ENCODE measurements at regions not wholly inside any gene's neighbourhood (a gene's known extent, or its start where the extent isn't known, plus 50 kb on each side); places are given as distances from the start of the nearest gene placed in this dataset.

- Histone ChIP-seq H3K9me3 (no peaks in the 10 kb centered on the region), H3K4me3 (ENCODE audit: low read depth in 2 of 2, low read length in 1 of 2) (no peak overlapping the region), H3K79me2 (ENCODE audit: insufficient read depth) (no peaks in the 10 kb centered on the region), H3K4me2 (no peak overlapping the region), H3K27ac (ENCODE audit: low read depth in 2 of 2, low read length in 1 of 2) (no peak overlapping the region), H3K27me3 (ENCODE audit: insufficient read depth) (no peaks in the 10 kb centered on the region), H4K20me1 (ENCODE audit: insufficient read depth) (no peaks in the 10 kb centered on the region), H2AFZ (ENCODE audit: low read depth) (0 out of 2 replicates have a peak overlapping the region, but pooled peaks have one; percentile 11), H3K9me2 (no peaks in the 10 kb centered on the region), H3K9ac (no peak overlapping the region; the same call in 1 of the 2 replicates), H3K4me1 (ENCODE audit: control insufficient read depth in 1 of 2, insufficient read depth in 2 of 2, low read depth in 1 of 2, low read length in 1 of 2) (peaks cover 5 to 50% of the 10 kb centered on the region in 2 experiments; a peak in 3 of 4 replicates), H3K36me3 (replicated peaks in 1 of 2; ENCODE audit: control insufficient read depth in 1 of 2, insufficient read depth in 2 of 2, low read length in 1 of 2) (no peaks in the 10 kb centered on the region), H3F3A (replicated peaks; ENCODE audit: insufficient read depth) (peaks cover 26% of the 10 kb centered on the region)
- DNase-seq = no peak
- CTCF ChIA-PET = no interaction called here
- WGBS (ENCODE audit: low lambda C conversion rate) = 82% methylated on average over 1 of the region's 1 CpG
- TF ChIP-seq EZH2phosphoT487 (IDR thresholded peaks at IDR 0.05; ENCODE audit: borderline replicate concordance, low read depth) = no peak
- TF ChIP-seq RCOR1 (IDR thresholded peaks at IDR 0.05; ENCODE audit: low read length) = no peak
- TF ChIP-seq, protein P1, sequence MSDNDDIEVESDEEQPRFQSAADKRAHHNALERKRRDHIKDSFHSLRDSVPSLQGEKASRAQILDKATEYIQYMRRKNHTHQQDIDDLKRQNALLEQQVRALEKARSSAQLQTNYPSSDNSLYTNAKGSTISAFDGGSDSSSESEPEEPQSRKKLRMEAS (IDR thresholded peaks at IDR 0.05; ENCODE audit: low read depth) = no peak
- TF ChIP-seq NRF1 (IDR thresholded peaks at IDR 0.05; ENCODE audit: low read depth, low read length) = no peak
- no peak for TF ChIP-seq FOSL2 (IDR thresholded peaks at IDR 0.05; ENCODE audit: borderline replicate concordance, low read depth)
- no peak for TF ChIP-seq SIN3A (IDR thresholded peaks at IDR 0.05; ENCODE audit: borderline replicate concordance, low read depth, low read length)
- no peak for TF ChIP-seq TEAD4 (IDR thresholded peaks at IDR 0.05; ENCODE audit: borderline replicate concordance, insufficient read depth)
- no peak for TF ChIP-seq ELF1 (IDR thresholded peaks at IDR 0.05)
- no peak for TF ChIP-seq USF1 (IDR thresholded peaks at IDR 0.05; ENCODE audit: borderline replicate concordance, low read depth)
- TF ChIP-seq PBX3 (IDR thresholded peaks at IDR 0.05) = no peak
- no peak for TF ChIP-seq EP300 (IDR thresholded peaks at IDR 0.05; ENCODE audit: borderline replicate concordance in 1 of 2, low read depth in 1 of 2, low read length in 1 of 2)
- POLR2A ChIA-PET = no interaction called here
These were observed 829.6 kb downstream of the KCNA4 start for GRCh38 chr11:29187215-29187614.

GRCh38 chr11:29184939-29185890 is 831.6 kb downstream of the KCNA4 start:
- POLR2A ChIA-PET = no interaction called here

More at GRCh38 chr11:29184939-29185890, 831.6 kb downstream of the KCNA4 start:
- WGBS (ENCODE audit: low lambda C conversion rate) = 14% methylated on average over 7 of the region's 7 CpGs
- no peak for DNase-seq
- H3K27ac ChIP-seq (ENCODE audit: low read depth in 2 of 2, low read length in 1 of 2) = peak overlapping the region; percentile 72 to 96
- H3K4me1 ChIP-seq (ENCODE audit: control insufficient read depth in 1 of 2, insufficient read depth in 2 of 2, low read depth in 1 of 2, low read length in 1 of 2) = peaks cover 5 to 59% of the 10 kb centered on the region in 2 experiments; a peak in 3 of 4 replicates
- peaks cover 26% of the 10 kb centered on the region for H3F3A ChIP-seq (replicated peaks; ENCODE audit: insufficient read depth)
- no peaks in the 10 kb centered on the region for H3K36me3 ChIP-seq (replicated peaks in 1 of 2; ENCODE audit: control insufficient read depth in 1 of 2, insufficient read depth in 2 of 2, low read length in 1 of 2)
- no peaks in the 10 kb centered on the region for H4K20me1 ChIP-seq (ENCODE audit: insufficient read depth)
- peak overlapping the region in 1 of 2 experiments; percentile 19; a peak in 1 of 4 replicates for H3K4me3 ChIP-seq (ENCODE audit: low read depth in 2 of 2, low read length in 1 of 2)
- H3K4me2 ChIP-seq = peak overlapping the region; percentile 53
- CTCF ChIA-PET = no interaction called here
- H2AFZ ChIP-seq (ENCODE audit: low read depth) = peak overlapping the region; percentile 51; the same call in 1 of the 2 replicates
- no peaks in the 10 kb centered on the region for H3K9me3 ChIP-seq
- no peaks in the 10 kb centered on the region for H3K79me2 ChIP-seq (ENCODE audit: insufficient read depth)
- H3K9me2 ChIP-seq = no peaks in the 10 kb centered on the region
- H3K9ac ChIP-seq = peak overlapping the region; percentile 70
- no peaks in the 10 kb centered on the region for H3K27me3 ChIP-seq (ENCODE audit: insufficient read depth)
- TF ChIP-seq TCF12 (IDR thresholded peaks at IDR 0.05) (peak; percentile 82), PBX3 (IDR thresholded peaks at IDR 0.05) (peak; percentile 82), GABPA (IDR thresholded peaks at IDR 0.05; ENCODE audit: low read depth) (peak; percentile 17; the same call in 1 of the 2 replicates), RXRA (IDR thresholded peaks at IDR 0.05; ENCODE audit: borderline replicate concordance, low read depth) (peak; percentile 18; the same call in 1 of the 2 replicates), TEAD4 (IDR thresholded peaks at IDR 0.05; ENCODE audit: borderline replicate concordance, insufficient read depth) (peak; percentile 82), FOXJ3 (CRISPR knock-in tag; IDR thresholded peaks at IDR 0.05) (no peak), NFIC (IDR thresholded peaks at IDR 0.05; ENCODE audit: borderline replicate concordance) (peak; percentile 72), JUND (IDR thresholded peaks at IDR 0.05) (peak; percentile 84), NRF1 (IDR thresholded peaks at IDR 0.05; ENCODE audit: low read depth, low read length) (no peak), FOSL2 (IDR thresholded peaks at IDR 0.05; ENCODE audit: borderline replicate concordance, low read depth) (peak; percentile 89), SIN3A (IDR thresholded peaks at IDR 0.05; ENCODE audit: borderline replicate concordance, low read depth, low read length) (no peak), RCOR1 (IDR thresholded peaks at IDR 0.05; ENCODE audit: low read length) (no peak), YY1 (IDR thresholded peaks at IDR 0.05; ENCODE audit: low read depth) (peak; percentile 74), POLR2AphosphoS5 (IDR thresholded peaks at IDR 0.05; ENCODE audit: low read depth, low read length) (peak; percentile 38; the same call in 1 of the 2 replicates), MXI1 (IDR thresholded peaks at IDR 0.05; ENCODE audit: low read depth, low read length) (no peak), FOXM1 (IDR thresholded peaks at IDR 0.05; ENCODE audit: low read depth) (0 out of 2 replicates have a peak, but pooled peaks have one; percentile 9), EP300 (IDR thresholded peaks at IDR 0.05; ENCODE audit: borderline replicate concordance in 1 of 2, low read depth in 1 of 2, low read length in 1 of 2) (peak in 1 of 2 experiments; percentile 80; a peak in 2 of 4 replicates)
- TF ChIP-seq, protein P1 (IDR thresholded peaks at IDR 0.05; ENCODE audit: low read depth) = peak; percentile 57
